Activated T-helper 17 cell treated with anti-CD3 and anti-CD28 coated beads, Interleukin-2, amount 50 U/mL, for 72 hours (primary cell): ENCODE measurements at regions not wholly inside any gene's neighbourhood (a gene's known extent, or its start where the extent isn't known, plus 50 kb on each side); places are given as distances from the start of the nearest gene placed in this dataset.

Source experiments
- ATAC-seq: fragments of 150-1000 bp; cut with Tn5 transposase; replicated peaks from 2 replicates; pipeline ENCODE4 v1.10.0; 2021; ENCODE audit warnings: mild to moderate bottlenecking, moderate library complexity
- H3K27ac Mint-ChIP-seq: one replicate; pipeline ENCODE4 v1.8.0; 2022; ENCODE audit warnings: mixed read lengths
- H3K27me3 Mint-ChIP-seq: one replicate; pipeline ENCODE4 v1.8.0; 2022; ENCODE audit warnings: mixed read lengths
- H3K36me3 Mint-ChIP-seq: one replicate; pipeline ENCODE4 v1.8.0; 2022; ENCODE audit warnings: low read depth, mild to moderate bottlenecking, mixed read lengths
- H3K4me1 Mint-ChIP-seq: one replicate; pipeline ENCODE4 v1.8.0; 2022; ENCODE audit warnings: mixed read lengths
- H3K4me3 Mint-ChIP-seq: one replicate; pipeline ENCODE4 v1.8.0; 2022; ENCODE audit warnings: mild to moderate bottlenecking, mixed read lengths
- H3K9me3 Mint-ChIP-seq: one replicate; pipeline ENCODE4 v1.8.0; 2022; ENCODE audit warnings: mixed read lengths

DNA sequence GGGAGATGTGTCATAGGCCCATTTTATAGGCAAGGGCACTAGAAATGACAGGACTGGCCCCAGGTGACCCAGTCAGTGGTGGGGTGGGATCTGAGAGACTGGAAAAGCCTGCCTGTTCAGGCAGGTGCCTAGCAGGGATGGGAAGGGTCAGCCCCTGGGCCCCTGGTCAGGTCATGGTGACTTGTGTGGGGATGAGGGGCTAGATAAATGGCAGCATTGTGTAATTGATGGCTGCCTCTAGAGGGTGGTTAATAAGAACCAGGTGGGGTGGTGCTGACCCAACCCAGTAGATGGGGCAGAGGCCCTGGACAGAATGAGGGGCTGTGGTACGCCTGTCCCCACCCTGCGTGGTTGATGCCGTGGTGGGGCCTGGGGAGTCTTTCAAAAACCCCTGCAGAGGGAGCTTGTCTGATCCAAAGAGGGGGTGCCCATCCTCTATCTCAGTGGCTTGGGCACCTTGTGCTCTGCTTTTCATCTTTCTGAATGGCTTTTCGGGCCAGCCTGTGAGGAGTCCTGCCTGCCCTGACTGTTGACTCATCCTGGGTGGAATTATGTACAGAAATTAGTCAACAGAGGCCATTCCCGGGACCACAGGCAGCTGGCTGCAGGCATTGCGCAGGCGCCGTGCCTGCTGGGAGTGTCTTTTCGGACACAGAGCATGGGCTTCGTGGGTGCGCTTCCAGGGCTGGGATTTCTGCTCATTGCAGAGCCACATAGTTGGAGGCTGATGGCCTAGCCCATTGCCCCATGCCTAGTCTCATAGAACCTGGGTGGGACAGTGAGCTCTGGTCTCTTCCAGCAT is 93.6 kb upstream of the PITX1 start:
- peaks cover 3% of the 10 kb centered on the region for H3K27me3 Mint-ChIP-seq
- peaks cover 6% of the 10 kb centered on the region for H3K4me1 Mint-ChIP-seq
- H3K9me3 Mint-ChIP-seq = no peaks in the 10 kb centered on the region
- no peak for ATAC-seq
- no peak overlapping the region for H3K27ac Mint-ChIP-seq
- H3K4me3 Mint-ChIP-seq = no peak overlapping the region
- no peaks in the 10 kb centered on the region for H3K36me3 Mint-ChIP-seq

DNA sequence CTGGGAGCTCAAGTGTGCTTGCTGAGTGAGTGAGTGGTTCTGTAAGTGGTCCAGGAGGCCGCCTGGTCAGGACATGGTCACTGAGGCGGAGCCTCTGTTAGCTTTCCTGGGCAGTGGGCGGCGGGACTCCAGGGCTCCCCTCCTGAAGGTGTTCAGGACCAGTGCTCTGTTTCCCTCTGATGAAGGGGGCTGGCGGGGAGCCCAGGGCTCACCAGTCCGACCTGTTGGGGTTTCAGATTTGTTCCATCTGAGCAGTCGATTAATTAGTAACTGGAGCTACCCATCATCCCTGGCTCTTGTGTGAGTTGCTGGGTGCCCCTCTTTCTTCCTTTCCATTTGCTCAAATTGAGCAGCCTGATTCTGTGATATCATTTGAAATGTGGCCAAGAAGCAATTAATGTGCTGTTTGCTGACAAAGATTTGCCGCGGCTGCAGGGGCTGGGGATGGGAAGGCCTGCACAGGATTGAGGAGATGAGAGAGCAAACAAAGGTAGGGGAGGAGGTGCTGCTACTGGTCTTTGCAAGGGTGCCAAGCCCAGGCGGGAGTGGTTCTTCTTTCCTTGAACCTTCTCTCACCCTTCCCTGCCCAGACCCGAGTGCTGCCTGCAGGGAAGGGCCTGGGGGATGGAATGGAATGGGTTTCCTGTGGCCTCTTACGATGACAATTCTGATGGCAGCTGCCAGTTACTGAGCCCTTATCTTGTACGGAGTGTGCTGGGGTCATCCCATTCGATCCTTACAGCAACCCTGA is 92.8 kb upstream of the PITX1 start:
- Mint-ChIP-seq H3K27me3 (peaks cover 3% of the 10 kb centered on the region), H3K9me3 (no peaks in the 10 kb centered on the region), H3K4me3 (no peak overlapping the region), H3K4me1 (peaks cover 6% of the 10 kb centered on the region), H3K36me3 (no peaks in the 10 kb centered on the region), H3K27ac (no peak overlapping the region)
- no peak for ATAC-seq

DNA sequence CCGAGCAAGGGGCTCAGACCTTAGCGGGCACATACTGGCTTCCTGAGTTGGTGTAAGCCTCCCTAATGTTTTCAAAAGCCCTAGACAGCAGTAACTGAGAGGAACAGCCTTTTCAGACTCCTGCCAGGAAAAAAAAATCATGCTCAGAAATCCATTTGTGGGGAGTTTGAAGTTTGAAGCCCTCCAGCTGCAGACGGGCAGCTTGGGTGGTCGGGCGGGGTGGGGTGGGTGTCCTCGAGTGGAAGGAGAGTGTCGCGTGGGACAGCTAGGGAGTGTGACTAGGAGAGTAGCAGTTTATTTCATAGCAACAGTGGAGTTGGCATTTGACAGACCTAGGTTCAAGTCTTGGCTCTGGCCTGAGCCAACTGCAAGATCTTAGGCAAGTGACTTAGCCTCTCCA is 90.7 kb upstream of the PITX1 start:
- Mint-ChIP-seq H3K27ac (no peak overlapping the region), H3K27me3 (peaks cover 6% of the 10 kb centered on the region), H3K36me3 (no peaks in the 10 kb centered on the region), H3K4me3 (no peak overlapping the region), H3K4me1 (peaks cover 6% of the 10 kb centered on the region), H3K9me3 (no peaks in the 10 kb centered on the region)
- ATAC-seq = no peak

DNA sequence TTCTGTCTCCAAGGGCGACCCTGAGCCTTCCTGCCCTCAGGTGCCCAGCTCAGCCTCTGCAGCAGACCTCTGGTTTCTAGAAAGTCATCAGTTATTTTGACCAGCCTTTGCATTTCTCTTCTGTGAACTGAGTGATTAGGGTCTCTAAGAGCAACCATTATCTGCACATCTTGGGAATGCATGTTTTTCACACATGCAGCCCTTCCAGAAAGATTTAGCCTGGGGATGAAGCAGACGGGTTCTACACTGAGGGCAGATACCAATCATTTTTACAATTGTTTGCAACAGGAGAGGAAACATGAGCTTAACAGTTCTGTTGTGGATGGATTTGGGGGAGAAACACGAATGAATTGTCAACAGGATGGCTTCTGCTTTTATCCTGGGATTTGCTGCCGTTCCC is 90.1 kb upstream of the PITX1 start:
- ATAC-seq = no peak
- no peak overlapping the region for H3K4me3 Mint-ChIP-seq
- H3K27me3 Mint-ChIP-seq = peaks cover 6% of the 10 kb centered on the region
- no peaks in the 10 kb centered on the region for H3K36me3 Mint-ChIP-seq
- H3K4me1 Mint-ChIP-seq = peaks cover 2% of the 10 kb centered on the region
- H3K9me3 Mint-ChIP-seq = no peaks in the 10 kb centered on the region
- no peak overlapping the region for H3K27ac Mint-ChIP-seq

DNA sequence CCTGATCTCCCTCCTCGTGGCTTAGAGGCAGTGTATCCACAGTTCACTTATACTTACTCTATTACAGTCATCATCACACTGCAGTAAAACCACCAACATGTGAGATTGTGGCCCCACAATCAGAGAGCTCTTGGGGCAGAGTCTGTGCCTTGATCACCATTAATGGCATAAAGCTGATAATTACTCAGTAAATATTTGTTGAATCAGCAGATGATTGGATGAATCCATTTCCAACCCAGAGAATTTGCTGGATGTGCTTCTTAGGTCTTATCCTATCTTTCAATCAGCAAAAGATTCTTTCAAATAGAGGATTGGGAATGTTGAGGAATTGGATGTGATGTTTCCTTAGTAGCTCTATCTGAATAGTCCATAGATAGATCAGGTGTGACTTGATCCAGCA is 88.8 kb upstream of the PITX1 start:
- H3K4me3 Mint-ChIP-seq = no peak overlapping the region
- no peak for ATAC-seq
- no peak overlapping the region for H3K27ac Mint-ChIP-seq
- no peaks in the 10 kb centered on the region for H3K36me3 Mint-ChIP-seq
- H3K27me3 Mint-ChIP-seq = peaks cover 10% of the 10 kb centered on the region
- H3K9me3 Mint-ChIP-seq = no peaks in the 10 kb centered on the region
- H3K4me1 Mint-ChIP-seq = no peaks in the 10 kb centered on the region

DNA sequence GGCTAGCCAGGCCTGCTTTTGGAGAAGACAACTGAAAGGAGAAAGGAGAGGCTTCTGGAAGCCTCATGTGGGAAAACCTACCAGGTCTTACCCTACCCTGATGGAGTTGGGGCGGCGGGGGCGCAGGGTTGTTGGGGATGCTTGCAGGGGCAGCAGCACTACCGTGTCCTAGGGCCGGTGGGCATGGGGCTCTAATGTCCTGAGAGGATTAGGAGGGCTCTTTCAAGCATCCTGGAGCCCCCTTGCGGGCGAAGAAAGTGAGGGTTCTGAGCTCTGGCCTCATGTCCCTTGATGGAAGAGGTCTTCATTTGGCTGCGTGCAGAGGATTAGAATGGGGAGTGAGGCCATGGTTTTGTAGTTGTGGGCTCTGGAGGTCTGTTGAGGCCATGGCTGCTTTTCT is 86.9 kb upstream of the PITX1 start:
- H3K4me3 Mint-ChIP-seq = no peak overlapping the region

DNA sequence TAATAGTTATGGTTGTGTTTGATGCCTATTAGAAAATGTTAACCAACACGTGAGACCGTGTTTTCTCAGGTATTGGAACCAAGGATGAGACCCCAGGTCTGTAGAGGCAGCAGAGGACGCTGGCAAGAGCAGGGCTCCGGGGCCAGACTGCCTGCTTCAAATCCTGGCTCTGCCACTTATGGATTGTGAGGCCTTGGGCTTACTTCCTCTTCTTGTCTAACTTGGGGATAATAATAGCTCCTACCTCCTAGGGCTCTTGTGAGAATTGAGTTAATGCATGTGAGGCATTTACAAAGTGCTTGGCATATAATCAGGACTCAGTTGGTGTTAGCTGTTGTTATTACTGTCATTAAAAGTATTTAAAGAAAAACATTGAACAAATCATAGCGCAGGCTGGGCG is 85.5 kb upstream of the PITX1 start:
- Mint-ChIP-seq H3K27me3 (peaks cover 7% of the 10 kb centered on the region), H3K9me3 (no peaks in the 10 kb centered on the region), H3K36me3 (no peaks in the 10 kb centered on the region), H3K4me3 (no peak overlapping the region), H3K4me1 (no peaks in the 10 kb centered on the region), H3K27ac (no peak overlapping the region)
- ATAC-seq = no peak

More for the DNA sequence above, 86.9 kb upstream of the PITX1 start:
- H3K36me3 Mint-ChIP-seq = no peaks in the 10 kb centered on the region
- no peak for ATAC-seq
- H3K4me1 Mint-ChIP-seq = no peaks in the 10 kb centered on the region
- peaks cover 7% of the 10 kb centered on the region for H3K27me3 Mint-ChIP-seq
- H3K9me3 Mint-ChIP-seq = no peaks in the 10 kb centered on the region
- H3K27ac Mint-ChIP-seq = no peak overlapping the region

DNA sequence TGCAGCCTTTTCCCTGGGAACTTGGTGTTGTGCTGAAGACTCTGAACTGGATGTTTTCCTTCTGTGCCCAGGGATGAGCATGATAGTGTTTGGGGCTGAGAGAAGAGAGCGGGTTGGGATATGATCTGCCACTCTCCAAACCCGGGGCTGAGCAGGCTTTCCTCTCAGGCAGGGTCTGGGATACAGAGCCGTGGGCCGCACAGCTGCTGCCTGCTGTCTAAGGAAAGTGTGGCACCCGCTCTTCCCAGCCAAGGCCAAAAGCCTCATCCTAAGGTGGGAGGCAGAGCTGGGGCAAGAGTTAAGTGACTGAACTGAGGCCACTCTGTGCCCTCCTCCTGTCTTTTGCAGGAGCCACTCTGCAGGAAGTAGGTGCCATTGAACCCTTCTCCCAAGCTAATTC is 83.6 kb upstream of the PITX1 start:
- Mint-ChIP-seq H3K9me3 (no peaks in the 10 kb centered on the region), H3K4me1 (no peaks in the 10 kb centered on the region), H3K27ac (no peak overlapping the region), H3K36me3 (no peaks in the 10 kb centered on the region), H3K4me3 (no peak overlapping the region), H3K27me3 (peaks cover 7% of the 10 kb centered on the region)
- no peak for ATAC-seq

DNA sequence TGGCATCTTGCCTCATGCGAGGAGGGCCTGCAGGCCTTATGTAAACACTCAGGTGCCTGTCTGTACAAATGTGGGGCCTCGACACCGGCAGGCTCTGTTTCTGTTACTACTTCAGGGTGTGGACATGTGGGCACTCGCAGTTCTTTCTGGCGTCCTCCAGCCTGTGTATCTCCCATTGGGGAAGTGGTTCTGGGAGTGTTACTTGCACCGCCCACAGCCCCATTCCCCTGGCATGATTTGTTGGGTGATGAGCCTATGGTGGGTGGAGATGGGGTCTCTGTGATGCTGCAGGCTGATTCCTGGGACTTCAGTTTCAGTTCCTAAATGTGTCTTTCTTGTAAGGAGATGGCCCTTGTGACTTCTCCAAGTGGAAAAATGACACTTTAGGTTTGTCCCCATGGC is 82.1 kb upstream of the PITX1 start:
- no peaks in the 10 kb centered on the region for H3K9me3 Mint-ChIP-seq
- H3K27ac Mint-ChIP-seq = no peak overlapping the region
- no peaks in the 10 kb centered on the region for H3K36me3 Mint-ChIP-seq
- H3K27me3 Mint-ChIP-seq = peaks cover 5% of the 10 kb centered on the region
- ATAC-seq = no peak
- H3K4me3 Mint-ChIP-seq = no peak overlapping the region
- H3K4me1 Mint-ChIP-seq = no peaks in the 10 kb centered on the region

DNA sequence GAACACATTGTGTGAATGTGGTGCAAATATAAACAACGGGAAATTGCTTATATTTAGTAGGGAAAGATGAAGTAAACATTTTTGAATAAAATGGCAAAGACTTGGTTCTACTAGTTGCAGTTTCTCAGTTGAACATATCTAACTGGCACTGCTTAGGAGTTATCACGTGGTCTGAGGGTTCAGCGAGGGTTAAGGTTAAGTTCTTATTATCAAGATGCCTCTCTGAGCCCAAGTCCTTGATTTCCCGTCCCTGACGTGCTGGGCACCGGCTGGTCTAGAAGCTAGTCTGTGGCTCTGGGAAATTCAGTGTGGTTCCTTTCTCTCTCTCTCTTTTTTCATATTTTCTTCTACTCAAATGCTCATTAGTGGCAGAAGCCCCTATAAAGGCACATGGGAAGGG is 81.6 kb upstream of the PITX1 start:
- Mint-ChIP-seq H3K4me1 (no peaks in the 10 kb centered on the region), H3K27ac (no peak overlapping the region), H3K27me3 (peaks cover 4% of the 10 kb centered on the region)

DNA sequence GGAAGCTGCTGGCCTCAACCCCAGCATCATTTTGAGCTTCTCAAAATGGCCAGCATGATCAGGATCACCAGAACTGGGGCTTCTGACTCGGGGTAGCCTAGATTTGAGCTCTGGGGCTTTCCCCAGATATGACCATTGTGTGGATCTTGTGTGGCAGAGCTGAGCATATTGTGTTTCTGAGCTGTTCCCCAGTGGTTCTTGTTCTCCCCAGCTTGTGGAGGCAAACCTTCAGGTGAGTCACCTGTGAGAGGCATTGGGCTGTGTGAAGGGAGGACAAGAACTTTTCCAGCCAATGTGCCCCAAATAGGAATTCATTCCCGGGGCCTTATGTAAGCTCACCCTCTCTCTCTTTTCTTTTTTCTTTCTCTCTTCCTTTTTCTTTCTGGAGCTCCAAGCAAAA is 80.7 kb upstream of the PITX1 start:
- Mint-ChIP-seq H3K4me3 (no peak overlapping the region), H3K9me3 (no peaks in the 10 kb centered on the region), H3K27me3 (peaks cover 4% of the 10 kb centered on the region), H3K4me1 (no peaks in the 10 kb centered on the region), H3K36me3 (no peaks in the 10 kb centered on the region), H3K27ac (no peak overlapping the region)
- ATAC-seq = no peak

More for the DNA sequence above, 81.6 kb upstream of the PITX1 start:
- no peaks in the 10 kb centered on the region for H3K9me3 Mint-ChIP-seq
- no peak for ATAC-seq
- H3K36me3 Mint-ChIP-seq = no peaks in the 10 kb centered on the region
- no peak overlapping the region for H3K4me3 Mint-ChIP-seq

DNA sequence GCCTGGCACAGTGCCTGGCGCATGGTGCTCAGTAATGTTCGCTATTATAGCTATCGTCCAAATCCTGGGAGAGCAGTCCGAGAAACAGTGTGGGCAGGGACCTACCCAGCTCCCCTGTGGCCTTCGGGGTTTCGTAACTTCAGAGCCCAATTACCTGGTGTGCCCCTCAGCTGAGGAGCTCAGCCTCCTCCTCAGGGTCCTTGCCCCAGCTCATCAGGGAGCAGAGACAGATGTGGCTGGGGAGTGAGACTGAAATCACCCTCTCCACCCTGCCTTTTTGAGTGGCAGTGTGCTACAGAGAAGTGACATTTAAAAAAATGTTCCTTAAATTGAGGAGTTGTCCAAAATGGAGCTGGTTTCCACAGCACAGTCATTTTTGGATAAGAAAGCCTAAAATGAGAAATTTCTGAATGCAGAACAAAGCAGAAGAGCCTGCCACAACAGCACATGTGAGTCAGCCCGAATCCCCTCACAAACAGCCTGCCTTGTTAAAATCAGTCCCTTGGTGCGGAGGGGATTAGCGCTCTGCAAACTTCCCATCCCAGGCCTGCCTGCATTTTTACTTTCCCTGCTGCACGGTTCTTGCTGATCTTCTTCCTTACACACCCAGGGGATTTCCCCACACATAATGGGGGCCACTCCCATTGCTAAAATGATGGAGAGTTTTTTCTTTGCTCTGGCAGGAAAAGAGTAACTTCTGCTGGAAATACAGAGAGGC is 78.1 kb upstream of the PITX1 start:
- Mint-ChIP-seq H3K36me3 (no peaks in the 10 kb centered on the region), H3K4me3 (no peak overlapping the region)

DNA sequence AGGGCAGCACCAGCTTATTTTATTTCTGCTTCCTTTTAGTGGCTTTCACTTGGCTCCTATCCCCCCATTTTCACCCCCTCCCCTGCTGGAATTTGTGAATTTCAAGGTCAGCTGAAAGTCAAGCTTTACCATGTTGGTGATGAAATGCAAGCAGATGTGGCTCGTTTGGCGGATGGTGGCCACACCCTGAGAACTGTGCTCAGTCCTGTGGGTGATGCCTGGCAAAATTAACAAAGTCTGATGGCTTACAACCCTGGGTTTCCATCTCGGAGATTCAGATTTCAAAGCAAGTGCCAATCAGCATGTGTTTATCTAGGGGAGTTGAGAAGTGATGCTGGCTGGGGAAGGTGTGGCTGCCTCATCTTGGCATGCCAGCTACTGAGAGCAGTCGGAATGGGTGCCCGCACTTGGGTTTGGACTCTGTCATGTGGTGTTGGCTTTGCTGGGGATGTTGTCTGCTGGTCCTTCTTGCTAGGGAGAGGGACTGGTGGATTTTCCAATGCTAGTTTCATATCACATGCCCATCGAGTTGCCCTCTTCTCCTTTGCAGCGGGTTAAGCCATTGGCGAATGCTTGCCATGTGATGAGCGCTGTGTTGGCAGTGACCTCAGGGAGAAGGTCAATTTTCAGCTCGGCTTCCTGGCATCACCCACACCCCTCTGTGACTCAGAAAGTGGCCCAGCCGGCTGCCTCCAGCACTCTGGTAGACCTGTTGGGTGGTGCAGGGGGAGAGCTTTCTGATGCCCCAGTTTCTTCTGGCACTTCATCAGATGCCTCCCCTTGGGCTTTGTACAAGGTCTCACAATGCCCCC is 77.0 kb upstream of the PITX1 start:
- H3K4me3 Mint-ChIP-seq = no peak overlapping the region
- no peaks in the 10 kb centered on the region for H3K4me1 Mint-ChIP-seq
- H3K27ac Mint-ChIP-seq = no peak overlapping the region
- H3K9me3 Mint-ChIP-seq = no peaks in the 10 kb centered on the region
- H3K27me3 Mint-ChIP-seq = no peaks in the 10 kb centered on the region
- H3K36me3 Mint-ChIP-seq = no peaks in the 10 kb centered on the region
- ATAC-seq = no peak

More for the DNA sequence above, 78.1 kb upstream of the PITX1 start:
- no peaks in the 10 kb centered on the region for H3K27me3 Mint-ChIP-seq
- no peaks in the 10 kb centered on the region for H3K4me1 Mint-ChIP-seq
- no peaks in the 10 kb centered on the region for H3K9me3 Mint-ChIP-seq
- ATAC-seq = no peak
- H3K27ac Mint-ChIP-seq = no peak overlapping the region

DNA sequence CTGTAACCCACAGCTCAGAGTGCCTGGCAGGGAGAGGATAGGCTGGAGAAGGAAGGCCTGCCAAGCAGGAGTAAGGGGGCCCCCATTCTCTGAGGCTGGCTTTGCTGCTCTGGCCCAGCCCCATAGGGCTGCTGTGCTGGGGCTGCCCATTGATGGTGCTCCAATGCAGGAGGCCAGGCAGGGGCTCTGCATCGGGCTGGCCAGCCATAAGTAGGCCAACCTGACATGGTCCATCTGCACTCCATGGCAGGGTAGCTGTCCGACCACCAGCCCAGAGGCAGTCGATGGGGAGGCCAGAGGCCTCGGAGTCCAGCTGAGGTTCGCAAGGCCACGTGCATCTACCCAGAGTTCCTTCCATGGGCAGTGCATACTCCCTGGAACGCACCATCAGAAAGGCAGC is 75.0 kb upstream of the PITX1 start:
- ATAC-seq = no peak
- Mint-ChIP-seq H3K27me3 (no peaks in the 10 kb centered on the region), H3K9me3 (no peaks in the 10 kb centered on the region), H3K4me3 (no peak overlapping the region), H3K36me3 (no peaks in the 10 kb centered on the region), H3K27ac (no peak overlapping the region), H3K4me1 (no peaks in the 10 kb centered on the region)
